Spleen (tissue), 11 donors: ENCODE measurements at regions not wholly inside any gene's neighbourhood (a gene's known extent, or its start where the extent isn't known, plus 50 kb on each side); places are given as distances from the start of the nearest gene placed in this dataset.
A peak's percentile ranks its signal among the peaks of the same experiment; 100 is the strongest.

Experiments used
- DNase-seq: peaks from one replicate; pipeline ENCODE4 v3.0.0-alpha.2; 2020
- H3K27ac ChIP-seq, 8 donors: fragments of 200-600 bp; sonication (generic) in 7 of 8; 1 replicate in 4 of 8; 2 replicates in 4 of 8; pipeline versions ENCODE4 v1.5.0 to v1.8.0; 2016 to 2021; ENCODE audit warnings: inconsistent platforms in 4 of 8, mild to moderate bottlenecking in 4 of 8, moderate library complexity in 1 of 8
- H3K27me3 ChIP-seq, 7 donors: fragments of 200-600 bp; sonication (generic) in 6 of 7; replicated peaks in 1 of 7; 1 replicate in 4 of 7; 2 replicates in 3 of 7; pipeline versions ENCODE4 v1.5.0 to v1.8.0; 2016 to 2021; ENCODE audit warnings: inconsistent platforms in 3 of 7, mild to moderate bottlenecking in 1 of 7
- H3K36me3 ChIP-seq, 6 donors: fragments of 200-600 bp; sonication (generic) in 5 of 6; 1 replicate in 4 of 6; 2 replicates in 2 of 6; pipeline versions ENCODE4 v1.5.0 to v1.8.0; 2016 to 2021; ENCODE audit warnings: inconsistent platforms in 2 of 6
- H3K4me1 ChIP-seq, 6 donors: fragments of 200-600 bp; sonication (generic) in 5 of 6; 1 replicate in 3 of 6; 2 replicates in 3 of 6; pipeline versions ENCODE4 v1.5.0 to v1.8.0; 2016 to 2021; ENCODE audit warnings: inconsistent platforms in 3 of 6
- H3K4me3 ChIP-seq, 8 donors: fragments of 200-600 bp; sonication (generic) in 7 of 8; 1 replicate in 4 of 8; 2 replicates in 4 of 8; pipeline versions ENCODE4 v1.5.0 to v1.8.0; 2016 to 2021; ENCODE audit warnings: inconsistent platforms in 4 of 8, mild to moderate bottlenecking in 4 of 8, moderate library complexity in 2 of 8
- H3K9me3 ChIP-seq, 8 donors: fragments of 200-600 bp; sonication (generic) in 7 of 8; 1 replicate in 4 of 8; 2 replicates in 4 of 8; pipeline versions ENCODE4 v1.5.0 to v1.8.0; 2016 to 2021; ENCODE audit warnings: inconsistent platforms in 4 of 8
- CTCF ChIP-seq, 11 experiments: fragments of 200-600 bp in 7 of 11; fragments of 450-650 bp in 4 of 11; sonication (generic) in 4 of 11; IDR thresholded peaks in 8 of 11; conservative IDR thresholded peaks in 3 of 11; 1 replicate in 7 of 11; 2 replicates in 4 of 11; pipeline versions ENCODE4 v1.4.0 to v1.8.0; 2016 to 2021; ENCODE audit warnings: antibody characterized with exemption in 11 of 11, inconsistent platforms in 4 of 11, mild to moderate bottlenecking in 1 of 11
- POLR2A ChIP-seq, 3 donors: fragments of 450-650 bp; IDR thresholded peaks; one replicate each; pipeline ENCODE4 v1.5.1; 2017; ENCODE audit warnings: antibody characterized with exemption in 3 of 3, mild to moderate bottlenecking in 1 of 3
- POLR2AphosphoS5 ChIP-seq, 3 donors: sonication (generic); formaldehyde crosslinking; IDR thresholded peaks; one replicate each; pipeline ENCODE4 v1.5.1; 2017; ENCODE audit warnings: antibody characterized with exemption in 3 of 3
- WGBS, 5 donors: extraction: QIAGEN DNeasy Blood & Tissue Kit in 3 of 5; methylation state at CpG; one replicate each; pipeline versions ENCODE4 v1.1.5 to v1.1.7; 2013 to 2018; 5-methylcytosine and 5-hydroxymethylcytosine counted together
- intact Hi-C: fragments of 100-400 bp; cut with DNase I; formaldehyde crosslinking; loops from one replicate; pipeline ENCODE4 v1.15.0; 2023; ENCODE audit warnings: low total_unique reads
- donor health status: healthy with polysubstance abuse.
- donor health status: DM: no; HTN: no; CAD: no; lungs with moderate emphysema.
- donor health status: DM: no; HTN: no; CAD: no.
- donor health status: Bipolar disorder and iron deficiency.
- donor health status: healthy.
- donor health status: DM: no; HTN: no; CAD: no.
- donor health status: DM: yes; HTN: yes; CAD: no.

- no peak overlapping the region for H3K27ac ChIP-seq
- no peaks in the 10 kb centered on the region for H3K9me3 ChIP-seq
- intact Hi-C loops: loop anchor here (2.0 kb wide), 1 partner anchor 472 kb away; no protein-coding TSS in a partner anchor
- WGBS, 5 donors: 21 to 30% (median 22%) methylated on average over 13 of the region's 13 CpGs
- no peak for TF ChIP-seq POLR2AphosphoS5 (IDR thresholded peaks at IDR 0.05)
- no peak for TF ChIP-seq POLR2A (IDR thresholded peaks at IDR 0.05)
- TF ChIP-seq CTCF (IDR thresholded peaks at IDR 0.05 in 8 of 11, conservative IDR thresholded peaks at IDR 0.05 in 3 of 11): peak; percentile 64 to 82 (median 74)
- no peaks in the 10 kb centered on the region for H3K36me3 ChIP-seq
- peaks cover 0 to 36% (median 8%) of the 10 kb centered on the region in 7 donors for H3K27me3 ChIP-seq
- DNase-seq: peak; percentile 82
- H3K4me3 ChIP-seq: no peak overlapping the region
- peaks cover 0 to 16% (median 5%) of the 10 kb centered on the region in 6 donors for H3K4me1 ChIP-seq
These were observed 402.1 kb downstream of the SEC14L1 start for GRCh38 chr17:77542551-77543490.

GRCh38 chr17:77543801-77544200, 403.0 kb downstream of the SEC14L1 start:
- H3K36me3 ChIP-seq: no peaks in the 10 kb centered on the region
- TF ChIP-seq POLR2AphosphoS5 (IDR thresholded peaks at IDR 0.05) (no peak), CTCF (IDR thresholded peaks at IDR 0.05 in 8 of 11, conservative IDR thresholded peaks at IDR 0.05 in 3 of 11) (no peak), POLR2A (IDR thresholded peaks at IDR 0.05) (no peak)
- no peak for DNase-seq
- H3K9me3 ChIP-seq: no peaks in the 10 kb centered on the region
- H3K27ac ChIP-seq: no peak overlapping the region
- peaks cover 0 to 16% (median 5%) of the 10 kb centered on the region in 6 donors for H3K4me1 ChIP-seq
- WGBS, 5 donors: 68 to 87% (median 78%) methylated on average over 15 of the region's 15 CpGs
- peaks cover 0 to 31% (median 8%) of the 10 kb centered on the region in 7 donors for H3K27me3 ChIP-seq
- H3K4me3 ChIP-seq: no peak overlapping the region
- intact Hi-C loops: loop anchor here (2.0 kb wide), 1 partner anchor 471 kb away; no protein-coding TSS in a partner anchor

GRCh38 chr17:77544347-77545110, 403.8 kb downstream of the SEC14L1 start:
- H3K27me3 ChIP-seq: peaks cover 0 to 31% (median 8%) of the 10 kb centered on the region in 7 donors
- no peak for DNase-seq
- 65 to 74% (median 70%) methylated on average over 11 to 13 of the region's 13 CpGs for WGBS, 5 donors
- intact Hi-C loops: no loop called here
- no peak for TF ChIP-seq CTCF (IDR thresholded peaks at IDR 0.05 in 8 of 11, conservative IDR thresholded peaks at IDR 0.05 in 3 of 11)
- TF ChIP-seq POLR2A (IDR thresholded peaks at IDR 0.05): no peak
- no peak for TF ChIP-seq POLR2AphosphoS5 (IDR thresholded peaks at IDR 0.05)
- no peaks in the 10 kb centered on the region for H3K9me3 ChIP-seq
- H3K27ac ChIP-seq: no peak overlapping the region
- H3K4me1 ChIP-seq: peaks cover 0 to 16% (median 5%) of the 10 kb centered on the region in 6 donors
- H3K36me3 ChIP-seq: no peaks in the 10 kb centered on the region
- no peak overlapping the region for H3K4me3 ChIP-seq
